Astrocyte (in vitro differentiated cells and primary cell): ENCODE measurements at regions not wholly inside any gene's neighbourhood (a gene's known extent, or its start where the extent isn't known, plus 50 kb on each side); places are given as distances from the start of the nearest gene placed in this dataset.

Experiments
- CTCF ChIP-seq: IDR thresholded peaks from 2 replicates; pipeline ENCODE4 v1.5.1; 2011; ENCODE audit warnings: low read depth, mild to moderate bottlenecking, inconsistent platforms, low read length, moderate library complexity; ENCODE audit not compliant: insufficient read depth
- EZH2 ChIP-seq: IDR thresholded peaks from 2 replicates; pipeline ENCODE4 v1.6.1; 2012; ENCODE audit warnings: mild to moderate bottlenecking, low read length, inconsistent platforms; ENCODE audit not compliant: insufficient read depth

- TF ChIP-seq CTCF (no peak), EZH2 (no peak)
Observed at GRCh38 chr1:201683397-201683796, 144.5 kb downstream of the NAV1 start.
